Osteocyte (in vitro differentiated cells): ENCODE measurements at regions not wholly inside any gene's neighbourhood (a gene's known extent, or its start where the extent isn't known, plus 50 kb on each side); places are given as distances from the start of the nearest gene placed in this dataset.
"Not testable (repeated sequence)": the region's sequence is repeated elsewhere in the genome, so short reads cannot be mapped to it uniquely, and the experiment has no call there.

Source experiments
- DNase-seq: peaks from one replicate; pipeline ENCODE4 v3.0.0; 2021; ENCODE audit warnings: mixed read lengths; ENCODE audit not compliant: unreplicated experiment; ENCODE audit errors: extremely low spot score
- H3K27ac Mint-ChIP-seq: one replicate; pipeline ENCODE4 v1.8.0; 2021; ENCODE audit warnings: mild to moderate bottlenecking, mixed read lengths; ENCODE audit not compliant: unreplicated experiment
- H3K27me3 Mint-ChIP-seq: one replicate; pipeline ENCODE4 v1.8.0; 2021; ENCODE audit warnings: mixed read lengths; ENCODE audit not compliant: unreplicated experiment
- H3K36me3 Mint-ChIP-seq: one replicate; pipeline ENCODE4 v1.8.0; 2021; ENCODE audit warnings: mixed read lengths; ENCODE audit not compliant: unreplicated experiment
- H3K4me1 Mint-ChIP-seq: one replicate; pipeline ENCODE4 v1.8.0; 2021; ENCODE audit warnings: mixed read lengths; ENCODE audit not compliant: unreplicated experiment
- H3K4me3 Mint-ChIP-seq: one replicate; pipeline ENCODE4 v1.8.0; 2021; ENCODE audit warnings: mild to moderate bottlenecking, moderate library complexity, mixed read lengths; ENCODE audit not compliant: unreplicated experiment
- H3K9me3 Mint-ChIP-seq: one replicate; pipeline ENCODE4 v1.8.0; 2021; ENCODE audit warnings: mixed read lengths; ENCODE audit not compliant: unreplicated experiment
- TF ChIP-seq, protein P1 (sequence below): fragments of 200-600 bp; sonication (generic); IDR thresholded peaks from 2 replicates; pipeline ENCODE4 v1.5.0; 2021; ENCODE audit warnings: antibody characterized with exemption, mild to moderate bottlenecking, moderate library complexity

DNA sequence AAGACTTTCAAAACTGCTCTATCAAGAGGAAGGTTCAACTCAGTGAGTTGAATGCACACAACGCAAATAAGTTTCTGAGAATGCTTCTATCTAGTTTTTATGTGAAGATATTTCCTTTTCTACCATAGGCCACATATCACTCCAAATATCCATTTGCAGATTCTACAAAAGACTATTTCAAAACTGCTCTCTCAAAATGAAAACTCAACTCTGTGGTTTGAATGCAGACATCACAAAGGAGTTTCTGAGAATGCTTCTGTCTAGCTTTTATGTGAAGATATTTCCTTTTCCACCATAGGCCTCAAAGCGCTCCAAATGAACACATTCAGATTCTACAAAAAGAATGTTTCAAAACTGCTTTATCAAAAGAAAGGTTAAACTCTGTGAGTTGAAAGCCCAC, 1093.1 kb upstream of the DEFB115 start:
- not testable (repeated sequence) for H3K27me3 Mint-ChIP-seq, DNase-seq, H3K27ac Mint-ChIP-seq, H3K9me3 Mint-ChIP-seq, H3K4me1 Mint-ChIP-seq, H3K36me3 Mint-ChIP-seq, H3K4me3 Mint-ChIP-seq

DNA sequence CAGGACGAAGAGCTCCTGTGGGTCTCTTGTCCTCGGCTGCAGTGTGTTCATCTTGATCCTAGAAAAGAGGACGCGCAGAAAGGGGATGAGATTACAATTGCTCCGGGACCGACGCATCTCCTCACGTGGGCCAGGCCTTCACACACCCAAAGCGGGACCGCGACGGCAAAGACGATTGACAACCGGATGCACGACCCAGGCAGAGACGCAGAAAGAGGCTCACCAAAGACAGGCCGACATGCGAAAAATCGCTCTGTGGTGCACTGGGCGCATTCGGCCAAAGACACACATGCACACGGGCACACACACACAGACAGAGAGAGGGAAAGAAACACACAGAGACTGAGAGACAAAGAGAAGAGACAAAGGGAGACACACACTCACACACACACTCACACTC, 1089.9 kb upstream of the DEFB115 start:
- H3K36me3 Mint-ChIP-seq, result no peaks in the 10 kb centered on the region
- no peaks in the 10 kb centered on the region for H3K4me1 Mint-ChIP-seq
- peaks cover 11% of the 10 kb centered on the region for H3K9me3 Mint-ChIP-seq
- TF ChIP-seq, protein P1, sequence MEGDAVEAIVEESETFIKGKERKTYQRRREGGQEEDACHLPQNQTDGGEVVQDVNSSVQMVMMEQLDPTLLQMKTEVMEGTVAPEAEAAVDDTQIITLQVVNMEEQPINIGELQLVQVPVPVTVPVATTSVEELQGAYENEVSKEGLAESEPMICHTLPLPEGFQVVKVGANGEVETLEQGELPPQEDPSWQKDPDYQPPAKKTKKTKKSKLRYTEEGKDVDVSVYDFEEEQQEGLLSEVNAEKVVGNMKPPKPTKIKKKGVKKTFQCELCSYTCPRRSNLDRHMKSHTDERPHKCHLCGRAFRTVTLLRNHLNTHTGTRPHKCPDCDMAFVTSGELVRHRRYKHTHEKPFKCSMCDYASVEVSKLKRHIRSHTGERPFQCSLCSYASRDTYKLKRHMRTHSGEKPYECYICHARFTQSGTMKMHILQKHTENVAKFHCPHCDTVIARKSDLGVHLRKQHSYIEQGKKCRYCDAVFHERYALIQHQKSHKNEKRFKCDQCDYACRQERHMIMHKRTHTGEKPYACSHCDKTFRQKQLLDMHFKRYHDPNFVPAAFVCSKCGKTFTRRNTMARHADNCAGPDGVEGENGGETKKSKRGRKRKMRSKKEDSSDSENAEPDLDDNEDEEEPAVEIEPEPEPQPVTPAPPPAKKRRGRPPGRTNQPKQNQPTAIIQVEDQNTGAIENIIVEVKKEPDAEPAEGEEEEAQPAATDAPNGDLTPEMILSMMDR, result no peak
- no peaks in the 10 kb centered on the region for H3K27me3 Mint-ChIP-seq
- no peak for DNase-seq
- no peak overlapping the region for H3K4me3 Mint-ChIP-seq
- H3K27ac Mint-ChIP-seq, result no peak overlapping the region

DNA sequence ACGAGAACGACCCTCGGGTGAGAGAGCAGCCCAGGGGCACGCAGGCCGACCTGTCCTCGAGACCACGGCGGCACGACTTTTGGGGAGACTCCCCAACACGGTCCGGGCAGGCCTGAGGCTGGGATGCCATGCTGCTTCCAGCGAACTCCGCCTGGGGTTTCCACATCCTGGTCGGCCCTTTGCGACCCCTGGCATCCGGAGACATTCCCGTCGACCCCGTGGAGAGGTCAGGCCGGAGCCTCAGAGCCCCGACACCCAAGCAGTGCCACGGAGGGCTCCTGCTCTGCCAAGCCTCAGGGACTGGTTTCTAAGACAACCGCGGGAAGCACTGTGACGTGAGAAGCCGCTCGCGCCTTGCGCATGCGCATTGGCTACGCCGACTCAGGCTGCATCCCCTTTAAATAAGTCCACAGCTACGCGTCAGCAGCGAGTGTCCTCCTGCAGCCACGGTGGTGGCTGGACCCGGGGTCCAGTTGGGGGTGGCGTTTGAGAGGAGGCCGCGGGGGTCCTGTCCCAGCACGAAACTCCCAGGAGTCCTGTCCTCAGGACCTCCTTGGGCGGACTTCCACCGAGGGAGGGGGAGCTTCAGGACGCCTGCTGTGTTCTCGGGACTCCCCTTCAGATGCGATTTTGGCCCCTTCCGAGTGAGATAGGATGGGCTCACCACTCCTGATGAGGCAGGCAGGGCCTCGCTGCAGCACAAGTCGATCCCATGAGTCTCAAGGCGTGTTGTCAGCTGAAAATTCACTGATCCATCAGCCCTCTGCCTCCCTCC, 1089.3 kb upstream of the DEFB115 start:
- Mint-ChIP-seq H3K27ac (no peak overlapping the region), H3K36me3 (no peaks in the 10 kb centered on the region), H3K9me3 (peaks cover 12% of the 10 kb centered on the region), H3K4me3 (no peak overlapping the region), H3K27me3 (no peaks in the 10 kb centered on the region), H3K4me1 (no peaks in the 10 kb centered on the region)
- TF ChIP-seq, protein P1, result no peak
- no peak for DNase-seq

DNA sequence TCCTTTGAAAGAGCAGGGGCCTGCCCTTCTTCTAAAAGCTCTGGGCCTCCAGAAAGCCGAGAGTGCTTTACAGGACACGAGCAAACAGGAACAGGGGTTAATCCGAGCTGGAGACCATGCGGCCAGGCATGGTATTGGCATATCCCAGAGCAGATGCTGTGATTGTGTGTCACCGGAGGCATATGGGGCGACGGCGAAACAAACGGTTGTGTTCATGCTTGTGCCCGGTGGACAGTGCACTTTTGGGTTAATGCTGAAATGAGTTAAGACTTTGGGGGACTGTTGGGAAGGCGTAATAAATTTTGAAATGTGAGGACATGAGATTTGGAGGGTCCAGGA, 1088.7 kb upstream of the DEFB115 start:
- Mint-ChIP-seq H3K4me3 (no peak overlapping the region), H3K36me3 (no peaks in the 10 kb centered on the region), H3K4me1 (no peaks in the 10 kb centered on the region), H3K9me3 (peaks cover 14% of the 10 kb centered on the region), H3K27ac (no peak overlapping the region), H3K27me3 (no peaks in the 10 kb centered on the region)
- no peak for DNase-seq
- TF ChIP-seq, protein P1, result no peak

DNA sequence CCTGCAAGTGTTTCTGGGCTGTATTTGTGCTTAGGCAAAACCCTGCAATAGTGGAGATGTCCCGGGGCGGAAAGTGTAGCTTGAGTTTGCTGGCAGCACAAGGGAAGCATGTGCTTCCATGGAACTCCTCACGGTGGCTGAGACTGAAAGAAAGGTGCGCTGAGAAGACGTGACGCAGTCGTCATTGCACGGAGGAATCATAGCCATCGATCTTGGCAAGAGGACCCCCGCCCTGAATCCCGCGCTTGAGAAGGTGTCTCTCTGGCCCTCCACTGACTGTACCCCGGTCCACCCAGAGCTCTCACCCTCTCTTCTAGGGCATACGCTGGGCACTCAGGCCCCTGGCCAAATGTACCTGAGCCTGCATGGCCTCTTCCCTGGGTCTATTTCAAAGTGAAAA, 1081.8 kb upstream of the DEFB115 start:
- H3K4me3 Mint-ChIP-seq, result no peak overlapping the region
- TF ChIP-seq, protein P1, result no peak
- no peaks in the 10 kb centered on the region for H3K36me3 Mint-ChIP-seq
- DNase-seq, result no peak
- no peaks in the 10 kb centered on the region for H3K4me1 Mint-ChIP-seq
- H3K27me3 Mint-ChIP-seq, result no peaks in the 10 kb centered on the region
- no peak overlapping the region for H3K27ac Mint-ChIP-seq
- H3K9me3 Mint-ChIP-seq, result peaks cover 4% of the 10 kb centered on the region

DNA sequence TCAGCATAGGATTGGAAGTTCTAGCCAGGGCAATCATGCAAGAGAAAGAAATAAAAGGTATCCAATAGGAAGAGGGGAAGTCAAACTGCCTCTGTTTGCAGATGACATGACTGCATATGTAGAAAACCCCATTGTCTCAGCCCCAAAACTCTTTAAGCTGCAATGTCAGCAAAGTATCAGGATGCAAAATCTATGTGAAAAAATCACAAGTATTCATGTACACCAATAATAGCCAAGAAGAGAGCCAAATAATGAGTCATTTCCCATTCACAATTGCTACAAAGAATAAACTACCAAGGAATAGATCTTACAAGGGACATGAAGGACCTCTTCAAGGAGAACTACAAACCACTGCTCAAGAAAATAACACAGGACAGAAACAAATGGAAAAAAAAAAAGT, 1074.3 kb upstream of the DEFB115 start:
- not testable (repeated sequence) for H3K4me1 Mint-ChIP-seq, H3K9me3 Mint-ChIP-seq, H3K4me3 Mint-ChIP-seq, DNase-seq, H3K36me3 Mint-ChIP-seq, H3K27me3 Mint-ChIP-seq, H3K27ac Mint-ChIP-seq

DNA sequence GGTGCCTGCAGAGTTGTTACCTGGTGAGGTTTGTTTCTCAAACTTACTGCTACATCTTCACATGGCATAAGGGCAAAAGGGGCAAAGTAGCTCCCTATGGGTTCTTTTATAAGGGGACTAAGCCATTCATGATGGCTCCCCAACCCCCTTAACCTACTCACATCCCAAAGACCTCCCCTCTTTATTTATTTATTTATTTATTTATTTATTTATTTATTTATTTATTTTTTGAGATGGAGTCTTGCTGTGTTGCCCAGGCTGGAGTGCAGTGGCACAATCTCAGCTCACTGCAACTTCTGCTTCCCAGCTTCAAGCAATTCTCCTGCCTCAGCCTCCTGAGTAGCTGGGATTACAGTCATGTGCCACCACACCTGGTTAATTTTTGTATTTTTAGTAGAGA, 1065.7 kb upstream of the DEFB115 start:
- not testable (repeated sequence) for H3K36me3 Mint-ChIP-seq, H3K4me3 Mint-ChIP-seq, H3K27me3 Mint-ChIP-seq, H3K4me1 Mint-ChIP-seq, DNase-seq, H3K27ac Mint-ChIP-seq, H3K9me3 Mint-ChIP-seq

DNA sequence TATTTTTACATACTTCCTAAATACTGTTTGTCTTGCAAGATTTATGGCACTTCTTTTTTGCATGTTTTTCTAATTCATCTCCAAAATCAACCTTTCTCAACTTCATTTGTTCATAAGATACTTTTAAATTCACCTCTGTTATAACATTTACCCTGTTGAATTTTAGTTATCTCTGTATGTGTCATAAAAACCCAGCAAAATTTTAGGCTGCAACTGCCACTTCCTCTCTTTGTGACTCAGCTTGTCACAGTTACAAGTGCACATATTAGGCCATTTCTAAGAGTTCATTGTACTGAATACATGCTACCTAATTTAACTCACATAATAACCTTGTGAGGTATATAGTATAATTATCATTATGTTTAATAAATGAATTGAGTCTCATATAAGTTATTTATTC, 1023.0 kb upstream of the DEFB115 start:
- DNase-seq, H3K27me3 Mint-ChIP-seq: not testable (repeated sequence)

DNA sequence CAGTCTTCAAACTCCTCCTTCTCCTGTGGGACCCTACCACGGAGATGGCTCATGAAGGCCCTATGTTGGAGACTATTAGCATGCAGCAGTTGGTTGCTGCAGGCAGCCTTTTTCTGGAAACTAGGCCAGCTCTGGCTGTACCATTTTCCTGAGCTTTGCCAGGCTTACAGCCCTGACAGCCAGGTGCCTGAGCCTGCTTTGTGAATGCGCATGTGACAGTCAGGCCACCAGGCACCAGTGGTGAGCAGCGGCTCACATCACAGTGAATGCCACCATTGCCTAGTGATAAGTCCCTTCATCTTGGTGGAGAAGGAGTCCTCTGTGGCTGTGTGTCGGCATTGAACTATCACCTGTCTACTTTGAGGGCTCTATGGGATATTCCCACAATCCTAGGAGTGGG, 982.4 kb upstream of the DEFB115 start:
- not testable (repeated sequence) for H3K27me3 Mint-ChIP-seq, DNase-seq, H3K4me3 Mint-ChIP-seq, H3K9me3 Mint-ChIP-seq, H3K4me1 Mint-ChIP-seq, H3K27ac Mint-ChIP-seq, H3K36me3 Mint-ChIP-seq

More for the DNA sequence above, 1023.0 kb upstream of the DEFB115 start:
- H3K36me3 Mint-ChIP-seq, H3K4me3 Mint-ChIP-seq, H3K4me1 Mint-ChIP-seq, H3K9me3 Mint-ChIP-seq, H3K27ac Mint-ChIP-seq: not testable (repeated sequence)
